ENCODE measurements at regions not wholly inside any gene's neighbourhood (a gene's known extent, or its start where the extent isn't known, plus 50 kb on each side); places are given as distances from the start of the nearest gene placed in this dataset.
"Not testable (repeated sequence)": the region's sequence is repeated elsewhere in the genome, so short reads cannot be mapped to it uniquely, and the experiment has no call there.

DNA sequence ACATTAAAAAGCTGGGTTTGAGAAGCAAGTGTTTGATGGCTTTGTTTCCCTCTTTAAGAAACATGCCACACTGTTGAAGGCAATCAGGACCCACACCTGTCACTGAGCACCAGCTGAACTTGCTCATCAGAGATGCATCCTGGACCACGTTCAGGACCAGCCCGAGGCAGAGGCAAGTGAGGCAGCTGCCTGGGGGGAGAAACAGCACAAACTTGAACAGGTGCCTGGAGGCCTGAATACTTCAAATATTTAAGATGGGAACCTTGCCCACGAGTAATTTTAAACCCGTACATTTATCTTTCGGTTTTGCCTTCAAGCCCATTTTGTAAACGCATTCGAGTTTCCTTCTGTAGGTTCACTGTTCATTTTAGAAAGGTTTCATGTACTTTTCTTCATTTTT is 421.3 kb downstream of the NYAP2 start:
- TF ChIP-seq, protein P1, sequence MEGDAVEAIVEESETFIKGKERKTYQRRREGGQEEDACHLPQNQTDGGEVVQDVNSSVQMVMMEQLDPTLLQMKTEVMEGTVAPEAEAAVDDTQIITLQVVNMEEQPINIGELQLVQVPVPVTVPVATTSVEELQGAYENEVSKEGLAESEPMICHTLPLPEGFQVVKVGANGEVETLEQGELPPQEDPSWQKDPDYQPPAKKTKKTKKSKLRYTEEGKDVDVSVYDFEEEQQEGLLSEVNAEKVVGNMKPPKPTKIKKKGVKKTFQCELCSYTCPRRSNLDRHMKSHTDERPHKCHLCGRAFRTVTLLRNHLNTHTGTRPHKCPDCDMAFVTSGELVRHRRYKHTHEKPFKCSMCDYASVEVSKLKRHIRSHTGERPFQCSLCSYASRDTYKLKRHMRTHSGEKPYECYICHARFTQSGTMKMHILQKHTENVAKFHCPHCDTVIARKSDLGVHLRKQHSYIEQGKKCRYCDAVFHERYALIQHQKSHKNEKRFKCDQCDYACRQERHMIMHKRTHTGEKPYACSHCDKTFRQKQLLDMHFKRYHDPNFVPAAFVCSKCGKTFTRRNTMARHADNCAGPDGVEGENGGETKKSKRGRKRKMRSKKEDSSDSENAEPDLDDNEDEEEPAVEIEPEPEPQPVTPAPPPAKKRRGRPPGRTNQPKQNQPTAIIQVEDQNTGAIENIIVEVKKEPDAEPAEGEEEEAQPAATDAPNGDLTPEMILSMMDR (IDR thresholded peaks at IDR 0.05; ENCODE audit: low read length, missing control alignments): no peak
- H3K4me3 ChIP-seq (replicated peaks; ENCODE audit: low read depth, low read length): no peak overlapping the region
- DNase-seq (ENCODE audit: low read depth): no peak

- no peak for DNase-seq (ENCODE audit: low read depth)
- TF ChIP-seq, protein P1 (IDR thresholded peaks at IDR 0.05; ENCODE audit: low read length, missing control alignments): no peak
- no peak overlapping the region for H3K4me3 ChIP-seq (replicated peaks; ENCODE audit: low read depth, low read length)
Measured at GRCh38 chr2:225814554-225814953, 415.0 kb downstream of the NYAP2 start.

GRCh38 chr2:225806105-225806504 is 406.6 kb downstream of the NYAP2 start:
- TF ChIP-seq, protein P1 (IDR thresholded peaks at IDR 0.05; ENCODE audit: low read length, missing control alignments): no peak
- H3K4me3 ChIP-seq (replicated peaks; ENCODE audit: low read depth, low read length): no peak overlapping the region
- DNase-seq (ENCODE audit: low read depth): peak; percentile 2

DNA sequence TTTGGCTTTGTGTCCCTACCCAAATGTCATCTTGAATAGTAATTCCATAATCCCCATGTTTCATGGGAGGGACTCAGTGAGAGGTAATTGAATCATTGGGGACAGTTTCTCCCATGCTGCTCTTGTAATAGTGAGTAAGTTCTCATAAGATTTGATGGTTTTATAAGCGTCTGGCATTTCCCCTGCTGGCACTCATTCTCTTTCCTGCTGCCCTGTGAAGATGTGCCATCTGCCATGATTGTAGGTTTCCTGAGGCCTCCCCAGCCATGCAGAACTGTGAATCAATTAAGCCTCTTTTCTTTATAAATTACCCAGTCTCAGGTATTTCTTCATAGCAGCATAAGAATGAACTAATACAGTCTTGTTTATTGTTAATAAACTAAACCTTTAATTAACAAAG is 402.6 kb downstream of the NYAP2 start:
- H3K4me3 ChIP-seq (replicated peaks; ENCODE audit: low read depth, low read length); DNase-seq (ENCODE audit: low read depth): not testable (repeated sequence)

DNA sequence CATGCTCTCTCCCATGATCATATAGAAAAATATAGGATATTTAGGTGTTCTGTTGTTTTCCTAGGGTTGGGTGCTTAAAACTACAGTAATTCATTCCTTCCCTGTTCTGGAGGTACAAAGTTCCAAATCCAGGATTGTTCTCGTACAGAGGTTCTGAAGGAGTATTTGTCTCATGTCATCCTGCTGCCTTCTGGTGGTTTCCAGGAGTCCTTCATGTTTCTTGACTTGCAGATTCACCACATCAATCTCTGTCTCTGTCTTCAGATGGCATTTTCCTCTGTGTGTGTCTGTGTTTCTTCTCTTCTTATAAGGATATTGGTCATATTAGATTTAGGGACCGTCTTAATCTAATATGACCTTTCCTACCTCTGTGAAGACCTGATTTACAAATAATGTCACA is 397.9 kb downstream of the NYAP2 start:
- DNase-seq (ENCODE audit: low read depth): peak; percentile 19
- TF ChIP-seq, protein P1 (IDR thresholded peaks at IDR 0.05; ENCODE audit: low read length, missing control alignments): peak; percentile 7
- no peak overlapping the region for H3K4me3 ChIP-seq (replicated peaks; ENCODE audit: low read depth, low read length)

DNA sequence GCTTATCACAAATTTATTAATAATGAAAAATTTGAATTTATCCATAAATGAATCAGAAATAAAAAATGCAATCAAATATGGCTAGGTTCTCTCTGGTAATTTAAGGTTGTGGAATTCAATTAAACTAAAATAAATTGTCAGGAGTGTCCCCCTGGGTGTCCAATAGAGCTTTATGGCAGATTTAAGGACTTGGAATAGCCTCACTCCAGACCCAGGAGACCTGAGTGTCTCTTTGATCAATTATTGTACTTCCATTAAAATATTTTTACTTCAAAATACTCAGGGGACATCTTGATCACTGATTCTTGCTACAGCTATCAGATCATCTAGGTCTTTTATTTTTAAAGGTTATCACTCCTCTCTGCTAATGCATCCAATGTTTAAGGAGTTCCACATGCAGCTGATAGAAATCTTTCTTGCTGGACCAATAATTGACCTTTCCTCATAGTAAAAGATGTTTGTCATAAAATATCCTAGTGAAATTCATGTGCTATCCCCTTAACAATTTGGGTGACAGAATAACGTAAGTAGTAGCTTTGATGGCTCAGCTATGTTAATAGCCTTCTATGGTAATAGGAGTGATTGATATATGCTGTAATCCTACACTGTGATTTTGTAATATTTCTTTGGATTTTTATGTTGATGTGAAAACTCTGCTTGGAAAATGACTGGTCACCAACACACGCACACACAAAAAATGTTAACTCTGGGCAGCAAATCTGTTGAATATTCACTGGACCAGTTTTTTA is 395.3 kb downstream of the NYAP2 start:
- no peak for DNase-seq (ENCODE audit: low read depth)
- TF ChIP-seq, protein P1 (IDR thresholded peaks at IDR 0.05; ENCODE audit: low read length, missing control alignments): no peak

GRCh38 chr2:225793736-225794550 is 394.4 kb downstream of the NYAP2 start:
- no peak for DNase-seq (ENCODE audit: low read depth)
- TF ChIP-seq, protein P1 (IDR thresholded peaks at IDR 0.05; ENCODE audit: low read length, missing control alignments): no peak
- no peak overlapping the region for H3K4me3 ChIP-seq (replicated peaks; ENCODE audit: low read depth, low read length)

More for the DNA sequence above, 395.3 kb downstream of the NYAP2 start:
- no peak overlapping the region for H3K4me3 ChIP-seq (replicated peaks; ENCODE audit: low read depth, low read length)

Data from fibroblast of pulmonary artery (primary cell).